ENCODE measurements at regions not wholly inside any gene's neighbourhood (a gene's known extent, or its start where the extent isn't known, plus 50 kb on each side); places are given as distances from the start of the nearest gene placed in this dataset.

DNA sequence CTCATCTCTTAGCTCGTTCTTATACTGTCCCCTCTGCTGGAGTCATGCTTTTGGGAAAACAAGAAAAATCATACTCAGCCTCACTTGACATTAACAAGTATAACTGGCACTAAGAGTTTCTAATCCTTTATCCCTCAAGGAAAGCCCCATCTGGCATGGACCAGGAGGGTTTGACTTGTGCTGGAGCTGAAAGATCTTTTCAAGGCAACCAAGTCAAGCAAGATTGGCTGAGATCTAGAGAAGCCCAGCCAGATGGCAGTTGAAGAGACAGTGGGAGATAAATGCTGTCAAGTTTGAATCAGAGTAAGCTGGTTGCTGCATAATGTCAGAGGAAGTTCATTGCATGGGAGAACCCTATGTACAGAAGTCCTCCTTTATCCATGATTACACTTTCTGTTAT, 336.5 kb upstream of the LRP1B start:
- BruUV-seq (replicated peaks), result no TSS peak
- H3K27ac Mint-ChIP-seq (ENCODE audit: low read depth, unreplicated experiment), result no peak overlapping the region
- H3K27me3 Mint-ChIP-seq (ENCODE audit: insufficient read depth, unreplicated experiment), result peaks cover 87% of the 10 kb centered on the region
- intact Hi-C loops (cut with micrococcal nuclease), result no loop called here
- no peak overlapping the region for H3K4me3 Mint-ChIP-seq (ENCODE audit: unreplicated experiment)
- TF ChIP-seq, protein P1, sequence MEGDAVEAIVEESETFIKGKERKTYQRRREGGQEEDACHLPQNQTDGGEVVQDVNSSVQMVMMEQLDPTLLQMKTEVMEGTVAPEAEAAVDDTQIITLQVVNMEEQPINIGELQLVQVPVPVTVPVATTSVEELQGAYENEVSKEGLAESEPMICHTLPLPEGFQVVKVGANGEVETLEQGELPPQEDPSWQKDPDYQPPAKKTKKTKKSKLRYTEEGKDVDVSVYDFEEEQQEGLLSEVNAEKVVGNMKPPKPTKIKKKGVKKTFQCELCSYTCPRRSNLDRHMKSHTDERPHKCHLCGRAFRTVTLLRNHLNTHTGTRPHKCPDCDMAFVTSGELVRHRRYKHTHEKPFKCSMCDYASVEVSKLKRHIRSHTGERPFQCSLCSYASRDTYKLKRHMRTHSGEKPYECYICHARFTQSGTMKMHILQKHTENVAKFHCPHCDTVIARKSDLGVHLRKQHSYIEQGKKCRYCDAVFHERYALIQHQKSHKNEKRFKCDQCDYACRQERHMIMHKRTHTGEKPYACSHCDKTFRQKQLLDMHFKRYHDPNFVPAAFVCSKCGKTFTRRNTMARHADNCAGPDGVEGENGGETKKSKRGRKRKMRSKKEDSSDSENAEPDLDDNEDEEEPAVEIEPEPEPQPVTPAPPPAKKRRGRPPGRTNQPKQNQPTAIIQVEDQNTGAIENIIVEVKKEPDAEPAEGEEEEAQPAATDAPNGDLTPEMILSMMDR (IDR thresholded peaks at IDR 0.05; ENCODE audit: unreplicated experiment), result no peak
- ChIA-PET POLR2A (no interaction called here), CTCF (no interaction called here)
- H3K4me1 Mint-ChIP-seq (ENCODE audit: insufficient read depth, unreplicated experiment), result no peaks in the 10 kb centered on the region
- DNase-seq (ENCODE audit: unreplicated experiment), result no peak
- H3K36me3 Mint-ChIP-seq (ENCODE audit: insufficient read depth, unreplicated experiment), result no peaks in the 10 kb centered on the region
- no peaks in the 10 kb centered on the region for H3K9me3 Mint-ChIP-seq (ENCODE audit: unreplicated experiment)

DNA sequence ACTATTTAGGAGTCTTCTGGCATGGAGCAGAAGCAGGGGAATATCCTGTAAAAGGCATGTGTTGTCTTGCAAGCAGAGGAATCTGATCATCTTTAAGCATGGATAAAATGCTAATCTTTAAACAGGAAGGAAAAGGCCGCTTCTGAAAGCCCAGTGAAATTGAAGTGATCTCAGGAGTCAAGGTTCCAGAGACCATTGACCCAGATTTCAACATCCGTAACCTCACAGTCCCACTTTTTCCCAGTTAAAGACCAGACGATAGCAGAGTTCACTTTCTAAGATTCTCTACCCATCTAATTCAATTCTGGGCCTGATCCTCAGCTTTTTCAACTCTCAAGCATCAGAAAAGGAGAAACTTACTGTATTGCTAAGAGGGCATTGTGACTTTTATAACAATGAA, 332.2 kb upstream of the LRP1B start:
- ChIA-PET POLR2A (no interaction called here), CTCF (interaction anchor here (0.8 kb wide), 1 partner anchor 87 kb away, joined by 3 read pairs; no protein-coding TSS in a partner anchor)
- BruUV-seq (replicated peaks), result no TSS peak
- no peaks in the 10 kb centered on the region for H3K36me3 Mint-ChIP-seq (ENCODE audit: insufficient read depth, unreplicated experiment)
- no peak overlapping the region for H3K27ac Mint-ChIP-seq (ENCODE audit: low read depth, unreplicated experiment)
- H3K4me1 Mint-ChIP-seq (ENCODE audit: insufficient read depth, unreplicated experiment), result no peaks in the 10 kb centered on the region
- DNase-seq (ENCODE audit: unreplicated experiment), result no peak
- H3K27me3 Mint-ChIP-seq (ENCODE audit: insufficient read depth, unreplicated experiment), result peaks cover 88% of the 10 kb centered on the region
- intact Hi-C loops (cut with micrococcal nuclease), result no loop called here
- TF ChIP-seq, protein P1 (IDR thresholded peaks at IDR 0.05; ENCODE audit: unreplicated experiment), result no peak
- H3K9me3 Mint-ChIP-seq (ENCODE audit: unreplicated experiment), result no peaks in the 10 kb centered on the region
- no peak overlapping the region for H3K4me3 Mint-ChIP-seq (ENCODE audit: unreplicated experiment)

DNA sequence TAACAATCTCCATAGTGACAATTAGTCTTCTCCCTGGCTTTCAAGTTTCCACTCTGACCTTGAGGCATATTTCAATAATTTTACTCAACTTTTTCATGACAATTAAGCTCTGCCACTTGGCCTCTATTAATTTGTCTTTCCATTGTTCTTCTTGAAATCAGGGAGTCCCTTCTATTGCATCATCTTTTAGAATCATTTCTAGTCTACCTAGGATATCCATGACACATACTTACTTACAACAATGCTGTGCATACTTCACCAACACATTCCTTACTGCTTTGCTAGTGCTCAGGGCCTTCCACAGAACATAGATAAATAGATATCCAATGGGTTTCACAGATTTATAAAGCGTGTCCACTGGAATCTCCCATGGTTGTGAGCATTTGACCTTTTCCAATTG, 331.5 kb upstream of the LRP1B start:
- Mint-ChIP-seq H3K27ac (ENCODE audit: low read depth, unreplicated experiment) (no peak overlapping the region), H3K36me3 (ENCODE audit: insufficient read depth, unreplicated experiment) (no peaks in the 10 kb centered on the region), H3K4me1 (ENCODE audit: insufficient read depth, unreplicated experiment) (no peaks in the 10 kb centered on the region), H3K4me3 (ENCODE audit: unreplicated experiment) (no peak overlapping the region), H3K27me3 (ENCODE audit: insufficient read depth, unreplicated experiment) (peaks cover 88% of the 10 kb centered on the region), H3K9me3 (ENCODE audit: unreplicated experiment) (no peaks in the 10 kb centered on the region)
- CTCF ChIA-PET, result no interaction called here
- intact Hi-C loops (cut with micrococcal nuclease), result no loop called here
- no TSS peak for BruUV-seq (replicated peaks)
- DNase-seq (ENCODE audit: unreplicated experiment), result no peak
- POLR2A ChIA-PET, result no interaction called here
- TF ChIP-seq, protein P1 (IDR thresholded peaks at IDR 0.05; ENCODE audit: unreplicated experiment), result no peak

DNA sequence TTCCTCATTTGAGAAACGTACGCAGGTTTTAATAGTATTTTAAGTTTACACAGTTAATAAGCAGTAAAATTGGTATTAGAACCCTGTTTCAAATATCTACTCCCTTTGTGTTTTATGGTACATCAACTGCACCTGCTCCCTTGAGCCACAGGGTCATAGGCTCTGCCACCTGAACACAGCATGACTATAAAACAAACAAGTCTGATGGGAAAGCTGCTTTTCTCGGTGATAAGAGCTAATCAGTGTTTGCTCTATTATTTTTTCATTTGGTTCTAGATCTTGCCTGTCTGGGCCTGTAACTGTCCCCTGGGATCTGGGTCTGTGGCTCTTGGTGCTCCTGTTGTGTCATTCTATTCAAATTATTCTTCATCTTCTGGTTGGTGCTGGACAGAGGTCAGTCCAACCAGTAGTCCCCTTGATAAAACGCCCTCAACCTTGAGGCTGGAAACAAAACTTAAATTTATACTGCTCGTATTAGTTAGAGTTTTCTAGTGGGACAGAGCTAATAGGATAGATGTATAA, 314.8 kb upstream of the LRP1B start:
- intact Hi-C loops (cut with micrococcal nuclease), result no loop called here
- Mint-ChIP-seq H3K36me3 (ENCODE audit: insufficient read depth, unreplicated experiment) (no peaks in the 10 kb centered on the region), H3K9me3 (ENCODE audit: unreplicated experiment) (no peaks in the 10 kb centered on the region), H3K4me1 (ENCODE audit: insufficient read depth, unreplicated experiment) (no peaks in the 10 kb centered on the region), H3K27ac (ENCODE audit: low read depth, unreplicated experiment) (no peak overlapping the region), H3K4me3 (ENCODE audit: unreplicated experiment) (no peak overlapping the region), H3K27me3 (ENCODE audit: insufficient read depth, unreplicated experiment) (peaks cover 92% of the 10 kb centered on the region)
- BruUV-seq (replicated peaks), result no TSS peak
- ChIA-PET CTCF (no interaction called here), POLR2A (no interaction called here)
- TF ChIP-seq, protein P1 (IDR thresholded peaks at IDR 0.05; ENCODE audit: unreplicated experiment), result no peak
- no peak for DNase-seq (ENCODE audit: unreplicated experiment)

Measured in MCF 10A (cell line).